NB4 (cell line): ENCODE measurements at regions not wholly inside any gene's neighbourhood (a gene's known extent, or its start where the extent isn't known, plus 50 kb on each side); places are given as distances from the start of the nearest gene placed in this dataset.

Experiments
- CTCF ChIP-seq: IDR thresholded peaks from one replicate; pipeline ENCODE4 v1.5.1; 2012; ENCODE audit warnings: low read depth, low read length
- POLR2A ChIP-seq: IDR thresholded peaks from 2 replicates; pipeline ENCODE4 v1.6.1; 2011; ENCODE audit warnings: mild to moderate bottlenecking; ENCODE audit not compliant: insufficient read length; ENCODE audit errors: extremely low read depth

- TF ChIP-seq CTCF (no peak), POLR2A (no peak)
Measured at GRCh38 chr15:59887211-59887610, 116.9 kb upstream of the FOXB1 start.
